Panc1 (cell line): ENCODE measurements at regions not wholly inside any gene's neighbourhood (a gene's known extent, or its start where the extent isn't known, plus 50 kb on each side); places are given as distances from the start of the nearest gene placed in this dataset.

Experiments used
- POLR2AphosphoS5 ChIP-seq: IDR thresholded peaks from 2 replicates; pipeline ENCODE4 v1.6.1; 2012; ENCODE audit warnings: mild to moderate bottlenecking, low read depth, low read length, moderate library complexity
- SIN3A ChIP-seq: IDR thresholded peaks from 2 replicates; pipeline ENCODE4 v1.6.1; 2012; ENCODE audit warnings: low read depth, mild to moderate bottlenecking, low read length, moderate library complexity, borderline replicate concordance; ENCODE audit not compliant: insufficient read depth
- TCF7L2 ChIP-seq: IDR thresholded peaks from 2 replicates; pipeline ENCODE4 v1.6.1; 2011; ENCODE audit warnings: mild to moderate bottlenecking, low read depth, low read length, inconsistent platforms
- TF ChIP-seq, protein P1 (sequence below): fragments of 450-650 bp; IDR thresholded peaks from 2 replicates; pipeline ENCODE4 v1.5.1; 2017; ENCODE audit warnings: mild to moderate bottlenecking
- TF ChIP-seq, protein P2 (sequence below), 2 experiments: IDR thresholded peaks; 2 replicates each; pipeline ENCODE4 v1.6.1; 2011 to 2012; ENCODE audit warnings: low read depth in 2 of 2, control low read depth in 1 of 2, low read length in 1 of 2, mild to moderate bottlenecking in 1 of 2, moderate library complexity in 1 of 2; ENCODE audit not compliant: insufficient read depth in 1 of 2

DNA sequence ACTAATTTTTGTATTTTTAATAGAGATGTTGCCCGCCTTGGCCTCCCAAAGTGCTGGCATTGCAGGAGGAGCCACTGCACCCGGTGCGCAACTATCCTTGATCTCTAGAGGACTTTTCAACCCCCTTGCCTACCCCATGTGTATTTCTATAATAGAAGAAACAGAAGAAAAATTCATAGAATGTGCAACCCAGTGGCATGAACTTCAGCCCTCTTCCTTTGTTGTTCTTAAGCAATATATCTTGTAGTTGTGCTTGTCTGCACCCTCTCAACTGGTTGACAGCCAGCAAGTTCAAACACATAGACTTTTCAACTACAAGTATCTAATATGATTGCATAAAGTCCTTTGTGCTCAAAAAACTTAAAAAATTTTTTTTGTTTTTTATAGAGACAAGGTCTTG, 72.3 kb upstream of the NCOA3 start:
- TF ChIP-seq, protein P1, sequence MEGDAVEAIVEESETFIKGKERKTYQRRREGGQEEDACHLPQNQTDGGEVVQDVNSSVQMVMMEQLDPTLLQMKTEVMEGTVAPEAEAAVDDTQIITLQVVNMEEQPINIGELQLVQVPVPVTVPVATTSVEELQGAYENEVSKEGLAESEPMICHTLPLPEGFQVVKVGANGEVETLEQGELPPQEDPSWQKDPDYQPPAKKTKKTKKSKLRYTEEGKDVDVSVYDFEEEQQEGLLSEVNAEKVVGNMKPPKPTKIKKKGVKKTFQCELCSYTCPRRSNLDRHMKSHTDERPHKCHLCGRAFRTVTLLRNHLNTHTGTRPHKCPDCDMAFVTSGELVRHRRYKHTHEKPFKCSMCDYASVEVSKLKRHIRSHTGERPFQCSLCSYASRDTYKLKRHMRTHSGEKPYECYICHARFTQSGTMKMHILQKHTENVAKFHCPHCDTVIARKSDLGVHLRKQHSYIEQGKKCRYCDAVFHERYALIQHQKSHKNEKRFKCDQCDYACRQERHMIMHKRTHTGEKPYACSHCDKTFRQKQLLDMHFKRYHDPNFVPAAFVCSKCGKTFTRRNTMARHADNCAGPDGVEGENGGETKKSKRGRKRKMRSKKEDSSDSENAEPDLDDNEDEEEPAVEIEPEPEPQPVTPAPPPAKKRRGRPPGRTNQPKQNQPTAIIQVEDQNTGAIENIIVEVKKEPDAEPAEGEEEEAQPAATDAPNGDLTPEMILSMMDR: no peak
- no peak for TF ChIP-seq POLR2AphosphoS5
- TF ChIP-seq, protein P2, sequence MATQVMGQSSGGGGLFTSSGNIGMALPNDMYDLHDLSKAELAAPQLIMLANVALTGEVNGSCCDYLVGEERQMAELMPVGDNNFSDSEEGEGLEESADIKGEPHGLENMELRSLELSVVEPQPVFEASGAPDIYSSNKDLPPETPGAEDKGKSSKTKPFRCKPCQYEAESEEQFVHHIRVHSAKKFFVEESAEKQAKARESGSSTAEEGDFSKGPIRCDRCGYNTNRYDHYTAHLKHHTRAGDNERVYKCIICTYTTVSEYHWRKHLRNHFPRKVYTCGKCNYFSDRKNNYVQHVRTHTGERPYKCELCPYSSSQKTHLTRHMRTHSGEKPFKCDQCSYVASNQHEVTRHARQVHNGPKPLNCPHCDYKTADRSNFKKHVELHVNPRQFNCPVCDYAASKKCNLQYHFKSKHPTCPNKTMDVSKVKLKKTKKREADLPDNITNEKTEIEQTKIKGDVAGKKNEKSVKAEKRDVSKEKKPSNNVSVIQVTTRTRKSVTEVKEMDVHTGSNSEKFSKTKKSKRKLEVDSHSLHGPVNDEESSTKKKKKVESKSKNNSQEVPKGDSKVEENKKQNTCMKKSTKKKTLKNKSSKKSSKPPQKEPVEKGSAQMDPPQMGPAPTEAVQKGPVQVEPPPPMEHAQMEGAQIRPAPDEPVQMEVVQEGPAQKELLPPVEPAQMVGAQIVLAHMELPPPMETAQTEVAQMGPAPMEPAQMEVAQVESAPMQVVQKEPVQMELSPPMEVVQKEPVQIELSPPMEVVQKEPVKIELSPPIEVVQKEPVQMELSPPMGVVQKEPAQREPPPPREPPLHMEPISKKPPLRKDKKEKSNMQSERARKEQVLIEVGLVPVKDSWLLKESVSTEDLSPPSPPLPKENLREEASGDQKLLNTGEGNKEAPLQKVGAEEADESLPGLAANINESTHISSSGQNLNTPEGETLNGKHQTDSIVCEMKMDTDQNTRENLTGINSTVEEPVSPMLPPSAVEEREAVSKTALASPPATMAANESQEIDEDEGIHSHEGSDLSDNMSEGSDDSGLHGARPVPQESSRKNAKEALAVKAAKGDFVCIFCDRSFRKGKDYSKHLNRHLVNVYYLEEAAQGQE (IDR thresholded peaks at IDR 0.05; ENCODE audit: insufficient read depth in 1 of 2, low read depth in 2 of 2, low read length in 1 of 2): no peak
- no peak for TF ChIP-seq SIN3A
- no peak for TF ChIP-seq TCF7L2
